Naive thymus-derived CD8-positive, alpha-beta T cell (primary cell): ENCODE measurements at regions not wholly inside any gene's neighbourhood (a gene's known extent, or its start where the extent isn't known, plus 50 kb on each side); places are given as distances from the start of the nearest gene placed in this dataset.

Experiments
- ATAC-seq, 2 donors: fragments of 150-1000 bp; cut with Tn5 transposase in 1 of 2; sonication (Bioruptor Pico), chemical (Tn5 transposase) in 1 of 2; 1 replicate in 1 of 2; 2 replicates in 1 of 2; pipeline ENCODE4 v1.10.0; 2021; ENCODE audit warnings: mild to moderate bottlenecking in 2 of 2, moderate library complexity in 2 of 2
- POLR2A ChIA-PET: fragments of 350-600 bp; sonication (Branson Sonifier 250); formaldehyde crosslinking; loops from one replicate; lab custom pipeline; 2021; ENCODE audit warnings: antibody characterized with exemption; lab: Charles Lee
- DNase-seq, 10 donors: peaks; one replicate each; pipeline versions ENCODE4 v3.0.0 to v3.0.0-alpha.2; 2020 to 2022
- H3K27ac Mint-ChIP-seq, 10 donors: one replicate each; pipeline ENCODE4 v1.8.0; 2020 to 2022; ENCODE audit warnings: mild to moderate bottlenecking in 10 of 10, mixed read lengths in 10 of 10, moderate library complexity in 4 of 10, inconsistent platforms in 1 of 10
- H3K27me3 Mint-ChIP-seq, 5 donors: one replicate each; pipeline ENCODE4 v1.8.0; 2021 to 2022; ENCODE audit warnings: mixed read lengths in 5 of 5
- H3K36me3 Mint-ChIP-seq, 3 donors: one replicate each; pipeline ENCODE4 v1.8.0; 2020 to 2022; ENCODE audit warnings: mixed read lengths in 3 of 3, mild to moderate bottlenecking in 2 of 3, inconsistent platforms in 1 of 3
- H3K4me1 Mint-ChIP-seq, 4 donors: one replicate each; pipeline ENCODE4 v1.8.0; 2021 to 2022; ENCODE audit warnings: mixed read lengths in 4 of 4
- H3K4me3 Mint-ChIP-seq, 10 donors: one replicate each; pipeline ENCODE4 v1.8.0; 2020 to 2022; ENCODE audit warnings: mild to moderate bottlenecking in 10 of 10, mixed read lengths in 10 of 10, moderate library complexity in 6 of 10, inconsistent platforms in 1 of 10
- H3K9me3 Mint-ChIP-seq, 9 donors: one replicate each; pipeline ENCODE4 v1.8.0; 2020 to 2022; ENCODE audit warnings: mixed read lengths in 9 of 9, mild to moderate bottlenecking in 3 of 9, inconsistent platforms in 1 of 9, moderate library complexity in 1 of 9

DNA sequence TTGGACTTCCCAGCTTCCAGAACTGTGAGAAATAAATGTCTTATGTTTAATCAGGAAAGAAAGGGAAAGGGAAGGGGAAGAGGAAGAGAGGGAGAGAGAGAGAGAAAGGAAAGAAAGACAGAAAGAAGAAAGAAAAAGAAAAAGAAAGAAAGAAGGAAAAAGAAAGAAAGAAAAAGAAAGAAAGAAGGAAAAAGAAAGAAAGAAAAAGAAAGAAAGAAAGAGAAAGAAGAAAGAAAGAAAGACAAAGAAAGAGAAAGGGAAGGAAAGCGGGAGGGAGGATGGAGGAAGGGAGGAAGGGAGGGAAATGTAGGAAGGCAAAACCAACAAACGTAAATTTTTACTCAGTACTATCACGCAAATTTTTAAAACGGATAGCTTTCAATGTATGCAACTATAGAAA is 2281.8 kb downstream of the LRRC4C start:
- H3K4me1 Mint-ChIP-seq = no peaks in the 10 kb centered on the region
- POLR2A ChIA-PET = no interaction called here
- peak overlapping the region in 1 of 10 donors; percentile 24 for H3K27ac Mint-ChIP-seq
- H3K27me3 Mint-ChIP-seq = no peaks in the 10 kb centered on the region
- ATAC-seq = no peak
- DNase-seq = no peak
- no peak overlapping the region for H3K4me3 Mint-ChIP-seq
- H3K36me3 Mint-ChIP-seq = no peaks in the 10 kb centered on the region
- peaks cover under 1 to 19% (median 4%) of the 10 kb centered on the region in 9 donors for H3K9me3 Mint-ChIP-seq

DNA sequence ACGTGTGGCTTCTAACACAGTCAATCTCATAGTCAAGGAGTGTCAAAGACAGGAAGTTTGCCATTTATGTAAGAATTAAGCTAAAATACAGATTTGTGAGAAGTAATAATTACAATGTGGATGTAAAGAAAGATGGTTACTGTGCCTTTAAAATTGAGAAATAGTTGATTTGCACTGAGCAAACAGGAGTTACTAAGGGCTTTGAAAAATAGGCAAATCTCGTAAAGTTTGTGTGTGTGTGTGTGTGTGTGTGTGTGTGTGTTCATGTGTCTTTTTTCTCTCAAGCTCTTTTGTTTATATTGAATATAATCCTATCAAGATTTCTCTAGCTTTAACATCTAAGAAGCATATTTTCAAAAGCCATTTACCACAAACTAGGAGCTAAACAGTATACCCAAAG is 2284.5 kb downstream of the LRRC4C start:
- POLR2A ChIA-PET = no interaction called here
- Mint-ChIP-seq H3K27ac (no peak overlapping the region), H3K36me3 (no peaks in the 10 kb centered on the region), H3K27me3 (no peaks in the 10 kb centered on the region), H3K4me3 (no peak overlapping the region), H3K9me3 (peaks cover 3 to 32% (median 7%) of the 10 kb centered on the region in 9 donors), H3K4me1 (no peaks in the 10 kb centered on the region)
- DNase-seq (no peak), ATAC-seq (no peak)

DNA sequence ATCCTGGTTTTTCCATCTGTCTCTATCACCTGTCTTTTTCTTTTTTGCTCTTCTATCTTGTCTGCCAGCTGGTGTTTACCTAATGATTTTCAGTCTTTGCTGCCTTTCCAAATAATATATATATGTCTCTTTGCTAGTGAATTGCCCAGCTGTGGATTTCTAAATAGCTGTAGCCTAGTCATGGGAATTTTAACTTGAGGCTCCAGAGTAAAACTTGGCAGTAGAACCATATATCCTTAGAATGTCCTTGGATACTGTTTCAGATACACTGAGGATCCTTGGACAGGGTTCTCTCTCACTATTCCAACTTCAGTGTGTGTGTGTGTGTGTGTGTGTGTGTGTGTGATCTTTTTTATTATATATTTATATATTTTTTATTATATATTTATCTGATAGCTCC is 2285.3 kb downstream of the LRRC4C start:
- no peak overlapping the region for H3K27ac Mint-ChIP-seq
- H3K9me3 Mint-ChIP-seq = peaks cover 3 to 32% (median 7%) of the 10 kb centered on the region in 9 donors
- H3K4me3 Mint-ChIP-seq = no peak overlapping the region

DNA sequence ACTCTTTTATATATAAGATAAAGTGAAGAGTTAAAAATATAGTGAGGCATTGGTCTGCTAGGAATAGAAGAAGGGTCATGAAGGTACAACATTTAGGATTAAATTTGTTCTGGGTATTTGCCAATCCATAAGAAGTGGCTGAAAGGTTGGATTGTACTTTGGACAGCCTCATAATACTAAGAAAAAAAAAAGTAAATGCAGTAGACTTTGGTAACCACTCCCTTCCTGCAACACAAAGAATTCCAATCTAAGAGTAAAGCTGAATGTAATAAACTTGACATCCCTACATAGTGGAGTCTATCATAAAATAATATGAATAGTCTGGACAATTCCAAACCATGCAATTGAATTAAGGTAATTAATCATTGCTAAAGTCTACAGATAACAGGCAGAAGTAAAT is 2294.4 kb downstream of the LRRC4C start:
- Mint-ChIP-seq H3K27ac (no peak overlapping the region), H3K9me3 (peaks cover 0 to 3% (median 0%) of the 10 kb centered on the region in 9 donors), H3K4me1 (no peaks in the 10 kb centered on the region), H3K36me3 (no peaks in the 10 kb centered on the region), H3K4me3 (no peak overlapping the region), H3K27me3 (no peaks in the 10 kb centered on the region)
- ATAC-seq (no peak), DNase-seq (no peak)
- POLR2A ChIA-PET = no interaction called here

More for the DNA sequence above, 2285.3 kb downstream of the LRRC4C start:
- Mint-ChIP-seq H3K27me3 (no peaks in the 10 kb centered on the region), H3K4me1 (no peaks in the 10 kb centered on the region), H3K36me3 (no peaks in the 10 kb centered on the region)
- POLR2A ChIA-PET = no interaction called here
- DNase-seq (no peak), ATAC-seq (no peak)

DNA sequence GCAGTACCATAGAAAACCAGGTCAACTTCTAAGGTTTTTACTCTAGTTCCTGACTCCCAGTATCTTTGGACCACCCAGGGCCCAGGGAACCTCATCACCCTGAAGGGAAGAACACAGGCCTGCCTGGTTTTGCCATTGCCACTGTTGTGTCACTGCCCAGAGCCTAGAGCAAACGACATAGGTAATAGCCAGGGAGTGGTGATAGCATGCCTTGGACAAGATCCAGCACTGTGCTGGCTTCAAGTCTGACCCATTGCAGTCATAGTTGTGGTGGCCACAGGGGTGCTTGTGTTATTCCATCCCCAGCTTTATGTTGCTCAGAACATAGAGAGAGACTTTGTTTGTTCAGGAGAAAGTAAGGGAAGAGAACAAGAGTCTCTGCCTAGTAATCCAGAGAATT is 2310.2 kb downstream of the LRRC4C start:
- Mint-ChIP-seq H3K27ac (no peak overlapping the region), H3K27me3 (no peaks in the 10 kb centered on the region), H3K4me1 (peaks cover 0 to 2% (median 0%) of the 10 kb centered on the region in 4 donors), H3K36me3 (peaks cover 0 to 4% (median 0%) of the 10 kb centered on the region in 3 donors), H3K9me3 (peaks cover 4 to 28% (median 14%) of the 10 kb centered on the region in 9 donors), H3K4me3 (no peak overlapping the region)
- ATAC-seq (no peak), DNase-seq (no peak)
- POLR2A ChIA-PET = no interaction called here

DNA sequence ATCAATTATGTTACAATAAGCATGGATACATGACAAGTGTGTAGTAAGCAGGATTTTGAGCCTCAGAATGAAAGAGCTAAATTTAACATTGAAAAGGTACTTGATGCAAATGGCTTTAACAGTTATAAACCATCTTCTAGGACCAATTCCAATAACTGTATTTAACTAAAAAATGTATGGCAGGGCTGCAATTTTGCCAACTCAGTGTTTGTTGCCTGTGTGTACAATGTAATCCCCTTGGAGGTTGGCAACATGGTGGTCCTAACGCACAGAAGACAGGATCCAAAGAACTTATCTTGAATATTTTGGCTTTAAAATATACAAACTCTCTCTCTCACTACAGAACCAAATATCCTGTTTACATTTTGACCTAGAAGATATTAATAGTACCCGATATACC is 2314.1 kb downstream of the LRRC4C start:
- peaks cover 0 to 2% (median 0%) of the 10 kb centered on the region in 4 donors for H3K4me1 Mint-ChIP-seq
- POLR2A ChIA-PET = no interaction called here
- H3K27me3 Mint-ChIP-seq = no peaks in the 10 kb centered on the region
- ATAC-seq (no peak), DNase-seq (no peak)
- no peak overlapping the region for H3K27ac Mint-ChIP-seq
- peaks cover 0 to 4% (median 0%) of the 10 kb centered on the region in 3 donors for H3K36me3 Mint-ChIP-seq
- H3K9me3 Mint-ChIP-seq = peaks cover 2 to 24% (median 10%) of the 10 kb centered on the region in 9 donors
- H3K4me3 Mint-ChIP-seq = no peak overlapping the region

DNA sequence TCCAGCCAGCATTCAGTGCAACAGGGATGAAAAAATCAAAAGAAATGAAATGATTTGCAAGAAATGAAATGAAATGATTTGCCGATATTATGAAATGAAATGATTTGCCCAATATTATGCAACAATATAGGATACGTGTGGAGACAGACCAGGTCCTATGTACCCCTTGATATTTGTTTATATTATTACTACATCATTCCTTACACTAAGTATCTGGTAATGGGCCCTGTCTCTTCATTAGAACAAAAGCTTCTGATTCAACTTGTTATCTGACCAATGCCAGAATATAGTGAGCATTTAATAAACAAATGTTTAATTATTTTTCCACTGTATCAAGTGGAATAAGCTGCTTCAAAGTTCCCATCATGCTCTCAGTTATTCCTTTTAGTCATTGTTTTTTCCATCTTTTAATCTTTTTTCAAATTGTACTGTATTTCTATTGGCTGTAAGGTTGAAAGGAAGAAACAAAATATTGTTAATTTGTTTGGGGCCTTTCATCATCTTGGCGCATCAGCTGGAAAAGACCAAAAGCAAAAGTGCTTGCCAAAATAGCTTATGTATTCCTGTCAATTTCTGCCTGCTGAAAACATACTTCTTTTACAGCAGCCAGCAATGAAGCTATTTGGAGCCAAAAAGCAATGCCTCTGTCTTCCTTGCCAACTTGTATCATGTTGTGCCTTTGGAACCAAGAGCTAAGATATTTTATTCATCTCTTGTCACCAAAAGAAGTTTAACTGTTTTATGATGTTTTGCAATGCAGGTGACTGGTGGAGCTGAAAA is 2314.9 kb downstream of the LRRC4C start:
- POLR2A ChIA-PET = no interaction called here
- Mint-ChIP-seq H3K27me3 (no peaks in the 10 kb centered on the region), H3K4me1 (peaks cover 0 to 2% (median 0%) of the 10 kb centered on the region in 4 donors), H3K27ac (no peak overlapping the region), H3K9me3 (peaks cover 1 to 21% (median 6%) of the 10 kb centered on the region in 9 donors), H3K36me3 (no peaks in the 10 kb centered on the region), H3K4me3 (no peak overlapping the region)
- DNase-seq = no peak
- no peak for ATAC-seq

DNA sequence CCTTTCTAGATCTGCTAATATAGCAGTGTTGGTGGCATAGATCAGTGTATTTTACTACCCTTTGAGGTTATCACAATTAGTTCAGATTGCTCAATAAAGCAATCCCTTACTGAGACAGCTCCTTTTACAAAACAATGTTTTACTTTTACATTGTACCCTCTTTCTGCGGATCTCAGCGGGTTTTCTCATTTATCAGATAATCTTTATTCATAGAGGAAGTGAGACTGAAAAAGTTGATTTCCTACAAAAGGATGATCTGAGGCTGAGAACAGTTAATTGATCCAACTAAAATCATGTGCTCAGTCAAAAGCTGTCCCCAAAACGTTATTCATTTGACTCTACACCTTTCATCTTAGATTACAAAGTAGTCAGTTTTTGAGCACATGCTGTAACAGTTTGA is 2319.9 kb downstream of the LRRC4C start:
- H3K4me3 Mint-ChIP-seq = no peak overlapping the region
- no peak for ATAC-seq

DNA sequence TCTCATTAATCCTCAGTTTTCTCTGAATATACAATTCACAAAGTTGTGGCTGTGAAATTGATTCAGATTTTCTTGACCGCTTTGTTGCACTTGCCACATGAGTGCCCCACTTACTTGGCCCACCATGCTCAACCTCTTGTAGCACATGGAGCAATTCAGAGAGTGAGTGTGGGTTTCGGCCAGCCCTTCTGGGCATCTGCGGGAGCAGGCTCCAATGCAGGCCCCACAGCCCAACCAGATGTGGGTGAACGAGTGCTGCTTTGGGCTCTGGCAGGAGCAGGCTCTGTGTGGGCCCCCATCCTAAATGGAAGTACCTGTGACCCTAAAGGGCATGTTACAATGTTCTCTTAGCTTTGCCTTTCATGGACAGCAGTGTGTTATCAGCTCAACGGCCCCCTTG is 2338.6 kb downstream of the LRRC4C start:
- no peak for ATAC-seq
- Mint-ChIP-seq H3K36me3 (no peaks in the 10 kb centered on the region), H3K4me1 (no peaks in the 10 kb centered on the region), H3K27ac (no peak overlapping the region), H3K9me3 (peaks cover 0 to 13% (median 3%) of the 10 kb centered on the region in 9 donors), H3K4me3 (no peak overlapping the region), H3K27me3 (no peaks in the 10 kb centered on the region)
- DNase-seq = no peak
- POLR2A ChIA-PET = no interaction called here

More for the DNA sequence above, 2319.9 kb downstream of the LRRC4C start:
- no peak for DNase-seq
- no peaks in the 10 kb centered on the region for H3K36me3 Mint-ChIP-seq
- POLR2A ChIA-PET = no interaction called here
- no peaks in the 10 kb centered on the region for H3K27me3 Mint-ChIP-seq
- no peak overlapping the region for H3K27ac Mint-ChIP-seq
- H3K4me1 Mint-ChIP-seq = no peaks in the 10 kb centered on the region
- peaks cover 0 to 29% (median 7%) of the 10 kb centered on the region in 9 donors for H3K9me3 Mint-ChIP-seq

DNA sequence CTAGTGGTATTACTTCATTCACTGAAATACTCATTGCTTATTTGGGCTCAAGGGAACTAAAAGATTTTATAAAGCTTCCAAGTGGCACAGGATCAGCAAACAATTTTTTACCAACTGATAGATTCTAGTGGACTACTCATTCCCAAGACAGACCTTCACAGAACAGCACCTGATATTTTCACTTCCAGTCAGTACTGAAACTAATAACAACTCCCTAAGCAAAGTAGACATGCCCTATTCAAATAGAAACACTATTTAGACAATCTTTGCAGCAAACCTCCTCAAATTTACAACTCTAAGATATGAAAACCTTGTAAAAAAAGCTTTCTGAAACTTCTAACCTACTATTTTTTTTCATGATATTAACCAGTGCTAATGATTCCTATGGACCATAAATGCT is 2345.8 kb downstream of the LRRC4C start:
- Mint-ChIP-seq H3K4me1 (no peaks in the 10 kb centered on the region), H3K9me3 (peaks cover 0 to 21% (median 7%) of the 10 kb centered on the region in 9 donors), H3K4me3 (no peak overlapping the region), H3K27me3 (no peaks in the 10 kb centered on the region), H3K36me3 (peaks cover 0 to 3% (median 0%) of the 10 kb centered on the region in 3 donors), H3K27ac (no peak overlapping the region)
- DNase-seq = no peak
- ATAC-seq = no peak
- POLR2A ChIA-PET = no interaction called here

DNA sequence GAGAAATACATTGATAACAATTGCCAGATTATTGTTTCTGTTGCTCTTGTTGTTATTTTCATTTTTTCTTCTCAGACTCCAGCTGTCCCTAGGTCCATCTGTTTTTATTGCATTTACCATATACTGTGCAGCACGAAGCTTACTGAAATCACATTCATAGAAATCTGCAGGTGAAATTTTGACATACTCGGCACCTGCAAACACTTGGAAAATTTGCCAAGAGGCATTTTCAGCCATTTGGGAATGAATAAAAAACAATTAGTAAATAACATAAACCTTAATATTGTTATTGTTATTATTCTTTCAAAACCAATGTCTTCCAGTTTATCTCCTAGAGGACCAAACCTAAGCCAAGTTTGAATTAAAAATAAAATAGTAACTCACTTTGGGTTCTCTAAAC is 2357.2 kb downstream of the LRRC4C start:
- POLR2A ChIA-PET = no interaction called here
- Mint-ChIP-seq H3K27ac (no peak overlapping the region), H3K27me3 (no peaks in the 10 kb centered on the region)

DNA sequence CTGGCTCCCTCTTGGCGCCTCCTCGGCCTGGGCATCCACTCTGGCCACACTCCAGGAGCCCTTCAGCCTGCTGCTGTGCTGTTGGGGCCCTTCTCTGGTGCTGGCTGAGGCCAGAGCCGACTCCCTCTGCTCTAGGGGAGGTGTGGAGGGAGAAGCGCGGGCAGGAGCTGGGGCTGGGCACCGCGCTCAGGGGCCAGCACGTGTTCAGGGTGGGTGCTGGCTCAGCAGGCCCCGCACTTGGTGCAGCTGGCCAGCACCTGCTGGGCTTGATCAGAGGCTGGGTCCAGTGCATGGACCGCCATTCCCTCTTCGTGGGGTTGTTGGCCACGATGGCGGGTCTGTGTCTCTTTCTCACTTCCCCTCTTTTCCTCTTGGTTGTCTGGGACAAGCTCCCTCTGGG is 2381.0 kb downstream of the LRRC4C start:
- Mint-ChIP-seq H3K27me3 (no peaks in the 10 kb centered on the region), H3K9me3 (peaks cover 0 to 32% (median 13%) of the 10 kb centered on the region in 9 donors), H3K4me1 (no peaks in the 10 kb centered on the region), H3K27ac (no peak overlapping the region), H3K36me3 (no peaks in the 10 kb centered on the region), H3K4me3 (no peak overlapping the region)
- no peak for ATAC-seq
- POLR2A ChIA-PET = no interaction called here
- DNase-seq = no peak

More for the DNA sequence above, 2357.2 kb downstream of the LRRC4C start:
- no peak for DNase-seq
- no peak overlapping the region for H3K4me3 Mint-ChIP-seq
- H3K9me3 Mint-ChIP-seq = peaks cover 2 to 31% (median 10%) of the 10 kb centered on the region in 9 donors
- H3K4me1 Mint-ChIP-seq = no peaks in the 10 kb centered on the region
- ATAC-seq = no peak
- H3K36me3 Mint-ChIP-seq = no peaks in the 10 kb centered on the region

DNA sequence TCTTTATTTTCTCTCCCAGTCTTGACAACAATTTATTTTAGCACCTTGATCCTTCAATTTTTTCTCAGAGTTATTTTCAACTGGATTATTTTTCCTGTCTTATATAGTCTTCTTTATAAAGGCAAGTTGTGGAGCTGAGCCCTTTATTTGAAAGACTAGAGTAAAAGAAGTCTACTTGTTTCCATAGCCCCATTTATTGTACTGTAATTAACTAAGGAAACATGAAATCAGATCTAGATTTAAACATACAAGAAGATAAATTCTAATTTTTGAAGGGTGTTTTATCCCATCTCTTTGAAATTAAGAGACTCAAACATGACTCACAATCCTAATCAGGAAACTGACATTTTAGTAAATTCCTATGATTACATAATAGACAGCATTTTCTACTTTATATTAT is 2421.8 kb downstream of the LRRC4C start:
- H3K27ac Mint-ChIP-seq = no peak overlapping the region

DNA sequence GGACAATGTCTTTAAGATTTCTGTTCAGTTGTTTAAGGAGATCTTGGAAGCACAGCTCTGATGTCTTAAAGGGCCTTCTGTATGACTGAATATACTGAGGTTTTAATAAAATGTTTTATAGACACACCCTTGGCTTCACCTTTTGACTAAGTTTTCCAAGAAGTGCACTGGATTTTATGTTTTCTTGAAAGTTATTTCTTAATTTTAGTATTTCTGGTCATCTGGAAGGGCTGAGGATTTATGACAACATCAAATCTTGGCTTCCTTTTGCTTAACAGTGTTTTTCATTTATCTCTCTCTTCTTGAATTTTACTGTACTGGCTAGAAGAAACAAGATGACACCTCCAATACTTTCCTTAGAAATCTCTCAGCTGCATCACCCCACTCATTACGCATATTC is 2423.4 kb downstream of the LRRC4C start:
- no peak for ATAC-seq
- H3K27ac Mint-ChIP-seq = no peak overlapping the region
- H3K4me1 Mint-ChIP-seq = no peaks in the 10 kb centered on the region
- POLR2A ChIA-PET = no interaction called here
- H3K36me3 Mint-ChIP-seq = no peaks in the 10 kb centered on the region
- peaks cover 6 to 30% (median 13%) of the 10 kb centered on the region in 9 donors for H3K9me3 Mint-ChIP-seq
- no peaks in the 10 kb centered on the region for H3K27me3 Mint-ChIP-seq
- no peak overlapping the region for H3K4me3 Mint-ChIP-seq
- no peak for DNase-seq

More for the DNA sequence above, 2421.8 kb downstream of the LRRC4C start:
- Mint-ChIP-seq H3K4me1 (no peaks in the 10 kb centered on the region), H3K9me3 (peaks cover 1 to 31% (median 10%) of the 10 kb centered on the region in 9 donors), H3K36me3 (no peaks in the 10 kb centered on the region), H3K4me3 (no peak overlapping the region), H3K27me3 (no peaks in the 10 kb centered on the region)
- POLR2A ChIA-PET = no interaction called here
- ATAC-seq (no peak), DNase-seq (no peak)
